Tibial nerve (tissue), 4 donors: ENCODE measurements at regions not wholly inside any gene's neighbourhood (a gene's known extent, or its start where the extent isn't known, plus 50 kb on each side); places are given as distances from the start of the nearest gene placed in this dataset.

ENCODE experiments used
- DNase-seq, 2 donors: peaks; one replicate each; pipeline ENCODE4 v3.0.0-alpha.2; 2019; ENCODE audit warnings: low spot score in 2 of 2
- H3K27ac ChIP-seq, 4 donors: fragments of 200-600 bp; sonication (generic) in 3 of 4; one replicate each; pipeline ENCODE4 v1.5.1; 2017 to 2019; ENCODE audit warnings: mild to moderate bottlenecking in 1 of 4
- H3K27me3 ChIP-seq, 2 donors: fragments of 200-600 bp; sonication (generic) in 1 of 2; one replicate each; pipeline versions ENCODE4 v1.5.1 to v1.6.0; 2017 to 2019
- H3K36me3 ChIP-seq, 3 donors: fragments of 200-600 bp; sonication (generic); one replicate each; pipeline ENCODE4 v1.5.1; 2018 to 2019
- H3K4me1 ChIP-seq, 4 donors: fragments of 200-600 bp; sonication (generic) in 3 of 4; one replicate each; pipeline ENCODE4 v1.5.1; 2017 to 2019
- H3K4me3 ChIP-seq, 4 donors: fragments of 200-600 bp; sonication (generic) in 3 of 4; one replicate each; pipeline ENCODE4 v1.5.1; 2017 to 2019; ENCODE audit warnings: mild to moderate bottlenecking in 1 of 4, moderate library complexity in 1 of 4
- H3K9me3 ChIP-seq, 4 donors: fragments of 200-600 bp; sonication (generic) in 3 of 4; one replicate each; pipeline ENCODE4 v1.5.1; 2017 to 2019
- EP300 ChIP-seq, 2 donors: sonication (generic); formaldehyde crosslinking; IDR thresholded peaks; one replicate each; pipeline ENCODE4 v1.6.1; 2017; ENCODE audit warnings: antibody characterized with exemption in 2 of 2, mild to moderate bottlenecking in 1 of 2
- POLR2A ChIP-seq, 2 donors: fragments of 450-650 bp; IDR thresholded peaks; one replicate each; pipeline ENCODE4 v1.6.1; 2017; ENCODE audit warnings: antibody characterized with exemption in 2 of 2, mild to moderate bottlenecking in 2 of 2, moderate library complexity in 2 of 2
- WGBS, 2 donors: methylation state at CpG; one replicate each; pipeline ENCODE4 v1.1.5; 2018; 5-methylcytosine and 5-hydroxymethylcytosine counted together
- TF ChIP-seq, protein P1 (sequence below), 5 experiments: fragments of 200-600 bp in 3 of 5; fragments of 450-650 bp in 2 of 5; sonication (generic) in 3 of 5; IDR thresholded peaks; one replicate each; pipeline ENCODE4 v1.5.1; 2016 to 2019; ENCODE audit warnings: antibody characterized with exemption in 5 of 5, mild to moderate bottlenecking in 3 of 5, moderate library complexity in 2 of 5

DNA sequence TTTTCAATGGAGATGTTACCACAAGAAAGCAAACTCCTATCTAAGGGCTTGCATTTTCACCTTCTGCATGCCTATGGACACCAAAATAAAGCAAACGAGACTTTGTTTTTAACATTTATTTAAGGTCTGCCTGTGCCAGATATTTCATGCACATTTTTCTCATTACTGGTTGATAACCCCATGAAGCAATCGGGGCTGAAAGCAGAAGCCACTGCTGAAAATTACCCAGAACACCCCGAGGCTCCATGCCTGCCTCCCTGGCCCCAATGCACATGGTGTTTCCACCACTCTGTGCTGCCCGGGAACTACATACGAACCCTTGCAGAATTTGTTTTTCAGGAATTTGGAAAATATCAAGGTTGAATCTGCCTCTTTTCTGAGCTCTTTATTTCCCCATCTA is 240.1 kb downstream of the NR2F1-AS1 start:
- Histone ChIP-seq H3K9me3 (peaks cover 0 to 8% (median 0%) of the 10 kb centered on the region in 4 donors), H3K4me1 (no peaks in the 10 kb centered on the region), H3K36me3 (no peaks in the 10 kb centered on the region), H3K4me3 (no peak overlapping the region), H3K27ac (no peak overlapping the region), H3K27me3 (no peaks in the 10 kb centered on the region)
- WGBS, 2 donors = 65 to 71% methylated on average over 5 of the region's 5 CpGs
- no peak for DNase-seq
- TF ChIP-seq EP300 (IDR thresholded peaks at IDR 0.05) (no peak), POLR2A (IDR thresholded peaks at IDR 0.05) (no peak)
- TF ChIP-seq, protein P1, sequence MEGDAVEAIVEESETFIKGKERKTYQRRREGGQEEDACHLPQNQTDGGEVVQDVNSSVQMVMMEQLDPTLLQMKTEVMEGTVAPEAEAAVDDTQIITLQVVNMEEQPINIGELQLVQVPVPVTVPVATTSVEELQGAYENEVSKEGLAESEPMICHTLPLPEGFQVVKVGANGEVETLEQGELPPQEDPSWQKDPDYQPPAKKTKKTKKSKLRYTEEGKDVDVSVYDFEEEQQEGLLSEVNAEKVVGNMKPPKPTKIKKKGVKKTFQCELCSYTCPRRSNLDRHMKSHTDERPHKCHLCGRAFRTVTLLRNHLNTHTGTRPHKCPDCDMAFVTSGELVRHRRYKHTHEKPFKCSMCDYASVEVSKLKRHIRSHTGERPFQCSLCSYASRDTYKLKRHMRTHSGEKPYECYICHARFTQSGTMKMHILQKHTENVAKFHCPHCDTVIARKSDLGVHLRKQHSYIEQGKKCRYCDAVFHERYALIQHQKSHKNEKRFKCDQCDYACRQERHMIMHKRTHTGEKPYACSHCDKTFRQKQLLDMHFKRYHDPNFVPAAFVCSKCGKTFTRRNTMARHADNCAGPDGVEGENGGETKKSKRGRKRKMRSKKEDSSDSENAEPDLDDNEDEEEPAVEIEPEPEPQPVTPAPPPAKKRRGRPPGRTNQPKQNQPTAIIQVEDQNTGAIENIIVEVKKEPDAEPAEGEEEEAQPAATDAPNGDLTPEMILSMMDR (IDR thresholded peaks at IDR 0.05) = no peak

DNA sequence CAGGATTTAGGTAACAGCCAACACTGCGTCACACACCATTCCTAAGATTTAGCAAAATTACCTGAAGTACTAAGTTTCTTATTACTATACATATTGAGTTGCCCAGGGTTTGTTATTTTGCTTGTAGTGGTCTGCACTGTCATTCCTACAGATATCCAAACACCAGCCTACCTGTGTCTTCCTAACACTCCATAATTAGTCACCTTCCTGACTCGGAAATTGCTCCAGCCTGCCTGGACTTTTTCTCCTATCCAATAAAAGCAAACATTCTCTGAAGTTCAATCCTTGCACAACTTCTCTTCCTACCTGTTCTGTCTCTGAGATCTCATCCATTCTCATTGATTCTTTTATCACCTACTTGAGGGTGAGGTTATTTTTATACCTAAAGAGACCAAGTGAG is 243.9 kb downstream of the NR2F1-AS1 start:
- 94 to 98% methylated on average over 2 of the region's 2 CpGs for WGBS, 2 donors

DNA sequence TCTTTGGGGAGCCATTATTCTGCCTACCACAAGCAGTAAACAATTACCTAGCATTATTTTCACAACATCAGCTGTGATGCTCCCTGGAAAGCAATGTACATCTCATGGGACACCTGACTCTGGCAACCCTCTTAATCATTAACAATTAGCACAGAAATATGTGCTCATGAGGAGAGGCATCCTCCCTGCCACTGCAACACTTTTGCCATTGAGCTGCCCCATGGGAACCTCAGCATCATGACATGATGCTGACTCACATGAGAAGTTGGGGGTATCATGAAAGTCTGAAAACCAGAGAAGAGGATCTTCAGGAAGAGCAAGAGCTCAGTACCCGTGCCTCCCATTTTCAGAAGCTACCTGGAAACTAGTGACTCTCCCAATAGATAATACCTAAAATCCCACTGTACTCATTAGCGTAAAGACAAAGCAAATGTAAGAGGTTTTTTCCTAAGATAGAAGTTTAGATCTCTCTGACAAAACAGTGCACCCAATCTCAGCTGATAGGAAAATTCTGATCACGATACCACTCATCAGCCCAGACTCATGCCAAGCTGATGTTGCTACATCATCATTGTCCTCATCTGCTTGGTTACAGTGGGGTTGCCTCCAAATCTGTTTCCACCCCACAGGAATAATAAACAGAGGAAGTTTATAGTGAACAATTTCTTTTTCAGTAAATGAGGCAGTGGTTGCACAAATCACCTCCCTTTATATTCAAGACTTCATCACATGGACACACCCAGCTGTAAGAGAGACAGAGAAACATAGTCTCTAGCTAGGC is 244.5 kb downstream of the NR2F1-AS1 start:
- TF ChIP-seq, protein P1 (IDR thresholded peaks at IDR 0.05) = no peak
- TF ChIP-seq POLR2A (IDR thresholded peaks at IDR 0.05) (no peak), EP300 (IDR thresholded peaks at IDR 0.05) (no peak)
- H3K27ac ChIP-seq = no peak overlapping the region
- no peaks in the 10 kb centered on the region for H3K4me1 ChIP-seq
- no peaks in the 10 kb centered on the region for H3K27me3 ChIP-seq
- WGBS, 2 donors = 94 to 97% methylated on average over 3 of the region's 3 CpGs
- DNase-seq = no peak
- peaks cover 0 to 8% (median 0%) of the 10 kb centered on the region in 4 donors for H3K9me3 ChIP-seq
- no peak overlapping the region for H3K4me3 ChIP-seq
- no peaks in the 10 kb centered on the region for H3K36me3 ChIP-seq

More for the DNA sequence above, 243.9 kb downstream of the NR2F1-AS1 start:
- Histone ChIP-seq H3K4me1 (no peaks in the 10 kb centered on the region), H3K27ac (no peak overlapping the region), H3K36me3 (no peaks in the 10 kb centered on the region), H3K4me3 (no peak overlapping the region), H3K9me3 (peaks cover 0 to 8% (median 0%) of the 10 kb centered on the region in 4 donors), H3K27me3 (no peaks in the 10 kb centered on the region)
- TF ChIP-seq EP300 (IDR thresholded peaks at IDR 0.05) (no peak), POLR2A (IDR thresholded peaks at IDR 0.05) (no peak)
- TF ChIP-seq, protein P1 (IDR thresholded peaks at IDR 0.05) = no peak
- no peak for DNase-seq

DNA sequence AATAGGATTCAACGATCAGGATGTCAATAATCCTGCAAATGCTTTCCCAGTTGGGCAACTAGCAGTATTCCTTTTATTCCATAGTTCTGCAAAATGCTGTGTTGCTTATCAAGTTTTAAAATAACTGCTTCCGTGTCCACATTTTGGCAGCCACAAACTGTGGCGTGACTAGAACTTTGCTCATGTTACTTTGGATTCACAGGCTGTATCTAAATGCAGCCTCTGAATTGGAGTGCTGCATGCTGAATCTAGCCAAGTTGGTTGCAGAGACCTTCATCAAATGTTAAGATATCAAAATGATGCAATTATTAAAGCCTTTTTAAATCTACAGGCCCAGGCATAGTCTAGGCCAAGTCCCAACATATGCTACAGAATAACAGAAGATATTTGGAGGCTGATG is 249.2 kb downstream of the NR2F1-AS1 start:
- 77 to 86% methylated on average over 3 of the region's 3 CpGs for WGBS, 2 donors

DNA sequence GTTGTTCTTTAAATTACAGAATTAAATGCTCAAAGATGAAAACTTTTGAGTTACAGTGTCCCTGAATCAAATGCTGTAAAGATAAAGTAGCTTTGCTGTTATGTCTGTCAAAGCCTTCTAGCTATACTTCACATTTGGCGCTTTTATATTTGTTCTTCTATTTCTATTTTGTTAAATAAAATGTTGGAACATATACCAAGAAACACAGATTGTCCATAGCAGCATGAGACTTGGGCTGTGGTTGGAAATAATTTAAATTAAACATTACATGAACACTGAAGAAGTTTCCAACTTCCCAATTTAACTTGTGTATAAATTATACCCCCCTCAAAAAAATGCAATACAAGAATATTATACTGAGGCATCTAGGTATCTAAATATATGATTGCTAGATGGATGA is 249.8 kb downstream of the NR2F1-AS1 start:
- no peaks in the 10 kb centered on the region for H3K9me3 ChIP-seq
- no peak overlapping the region for H3K4me3 ChIP-seq
- 97 to 98% methylated on average over 1 of the region's 1 CpG for WGBS, 2 donors
- no peak overlapping the region for H3K27ac ChIP-seq
- H3K4me1 ChIP-seq = no peaks in the 10 kb centered on the region
- DNase-seq = no peak
- H3K27me3 ChIP-seq = no peaks in the 10 kb centered on the region
- no peak for TF ChIP-seq POLR2A (IDR thresholded peaks at IDR 0.05)
- no peaks in the 10 kb centered on the region for H3K36me3 ChIP-seq

More for the DNA sequence above, 249.2 kb downstream of the NR2F1-AS1 start:
- DNase-seq = no peak
- H3K36me3 ChIP-seq = no peaks in the 10 kb centered on the region
- TF ChIP-seq POLR2A (IDR thresholded peaks at IDR 0.05) (no peak), EP300 (IDR thresholded peaks at IDR 0.05) (no peak)
- TF ChIP-seq, protein P1 (IDR thresholded peaks at IDR 0.05) = no peak
- H3K27ac ChIP-seq = no peak overlapping the region
- H3K9me3 ChIP-seq = no peaks in the 10 kb centered on the region
- H3K27me3 ChIP-seq = no peaks in the 10 kb centered on the region
- no peaks in the 10 kb centered on the region for H3K4me1 ChIP-seq
- no peak overlapping the region for H3K4me3 ChIP-seq
